Thyroid gland (tissue), 4 donors: ENCODE measurements at regions not wholly inside any gene's neighbourhood (a gene's known extent, or its start where the extent isn't known, plus 50 kb on each side); places are given as distances from the start of the nearest gene placed in this dataset.

Experiments used
- CTCF ChIP-seq, 6 experiments: fragments of 200-600 bp in 3 of 6; fragments of 450-650 bp in 3 of 6; sonication (generic) in 3 of 6; IDR thresholded peaks; one replicate each; pipeline ENCODE4 v1.5.1; 2016 to 2019; ENCODE audit warnings: antibody characterized with exemption in 6 of 6, mild to moderate bottlenecking in 2 of 6, inconsistent platforms in 1 of 6, moderate library complexity in 1 of 6
- POLR2A ChIP-seq, 2 donors: fragments of 450-650 bp; IDR thresholded peaks; one replicate each; pipeline ENCODE4 v1.6.1; 2017; ENCODE audit warnings: antibody characterized with exemption in 2 of 2, mild to moderate bottlenecking in 2 of 2, moderate library complexity in 1 of 2

DNA sequence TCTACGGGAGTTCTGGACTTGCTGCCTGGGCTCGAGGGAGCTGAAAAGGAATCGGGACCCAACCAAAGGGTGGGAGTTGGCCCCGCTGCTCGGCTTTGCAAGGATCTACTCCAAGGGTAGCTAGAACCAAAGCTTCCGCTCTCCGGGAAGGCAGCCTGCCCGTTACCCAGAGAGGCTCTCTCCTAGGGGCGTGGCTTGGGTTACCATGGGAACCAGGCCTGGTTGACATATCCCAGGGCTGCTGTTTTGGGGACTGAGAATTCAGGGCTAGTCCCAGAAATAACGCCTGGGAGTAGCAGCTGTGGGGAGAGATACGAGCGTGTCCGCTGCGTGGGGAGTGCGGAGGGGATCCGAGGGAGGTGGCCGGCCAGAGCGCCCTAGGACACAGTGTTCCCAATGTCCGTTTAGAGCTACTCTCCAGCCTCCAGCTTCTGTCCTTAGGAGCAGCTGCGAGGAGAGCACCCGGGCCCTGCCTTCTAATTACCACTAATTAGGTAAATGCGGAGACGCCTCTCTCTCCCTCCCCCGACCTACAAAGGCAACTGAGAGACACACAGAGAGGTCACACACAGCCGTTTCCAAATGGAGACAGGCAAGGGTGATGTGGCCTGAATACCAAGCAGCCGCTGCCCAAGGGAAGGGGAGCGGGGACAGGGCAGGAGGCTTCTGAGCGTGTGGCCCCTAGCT lies 141.6 kb upstream of the CADM1 start:
- TF ChIP-seq POLR2A (IDR thresholded peaks at IDR 0.05) (no peak), CTCF (IDR thresholded peaks at IDR 0.05) (no peak)
